ENCODE measurements at regions not wholly inside any gene's neighbourhood (a gene's known extent, or its start where the extent isn't known, plus 50 kb on each side); places are given as distances from the start of the nearest gene placed in this dataset.

GRCh38 chr3:150168698-150169097 is 198.0 kb upstream of the PFN2 start:
- Histone ChIP-seq H3K79me1 (ENCODE audit: low read depth, low read length) (no peaks in the 10 kb centered on the region), H2AFZ (ENCODE audit: low read length) (no peak overlapping the region), H3K18ac (ENCODE audit: extremely low read depth, low read length) (no peak overlapping the region), H3K14ac (ENCODE audit: insufficient read length) (no peak overlapping the region), H3K27ac (ENCODE audit: low read depth, low read length) (no peak overlapping the region), H3K9me3 (ENCODE audit: insufficient read depth in 2 of 2, low read depth in 1 of 2, low read length in 1 of 2) (no peaks in the 10 kb centered on the region), H4K20me1 (replicated peaks in 1 of 2; ENCODE audit: control insufficient read depth in 1 of 2, insufficient read depth in 2 of 2, low read length in 2 of 2) (no peaks in the 10 kb centered on the region), H3K4me1 (replicated peaks in 1 of 4; ENCODE audit: control insufficient read depth in 3 of 4, insufficient read depth in 4 of 4, low read length in 3 of 4) (peaks cover 0 to 4% (median 0%) of the 10 kb centered on the region in 4 experiments; a peak in 1 of 7 replicates), H2BK20ac (ENCODE audit: low read length) (no peak overlapping the region), H2BK12ac (ENCODE audit: low read depth, low read length) (no peak overlapping the region), H3K36me3 (ENCODE audit: control insufficient read depth in 2 of 4, insufficient read depth in 4 of 4, low read length in 3 of 4) (no peaks in the 10 kb centered on the region), H3K4me2 (ENCODE audit: insufficient read depth in 1 of 2, low read depth in 2 of 2, low read length in 2 of 2) (no peak overlapping the region), H3K56ac (replicated peaks; ENCODE audit: insufficient read length, low read depth, low read length) (no peak overlapping the region), H4K91ac (replicated peaks; ENCODE audit: insufficient read length, low read length) (no peak overlapping the region), H3K27me3 (replicated peaks in 1 of 4; ENCODE audit: control insufficient read depth in 3 of 4, extremely low read depth in 1 of 4, insufficient read depth in 3 of 4, low read length in 3 of 4) (no peaks in the 10 kb centered on the region), H3K9ac (replicated peaks in 1 of 4; ENCODE audit: extremely low read depth in 1 of 4, low read depth in 3 of 4, low read length in 3 of 4) (no peak overlapping the region), H3K23me2 (ENCODE audit: low read depth, low read length) (no peaks in the 10 kb centered on the region), H3K4me3 (ENCODE audit: extremely low read depth in 1 of 4, insufficient read depth in 2 of 4, low read depth in 3 of 4, low read length in 4 of 4) (no peak overlapping the region), H2BK15ac (ENCODE audit: low read length) (no peak overlapping the region), H4K5ac (ENCODE audit: insufficient read length, low read depth, low read length) (no peak overlapping the region), H2BK5ac (ENCODE audit: low read depth, low read length) (no peak overlapping the region), H3K23ac (ENCODE audit: insufficient read length) (no peak overlapping the region), H4K8ac (ENCODE audit: extremely low read depth, insufficient read depth, low read length) (no peak overlapping the region), H2AK5ac (ENCODE audit: low read depth, low read length) (no peak overlapping the region), H2BK120ac (replicated peaks; ENCODE audit: low read depth, low read length) (no peak overlapping the region), H3K4ac (replicated peaks; ENCODE audit: insufficient read length, low read depth, low read length) (no peak overlapping the region), H3K79me2 (ENCODE audit: control insufficient read depth in 1 of 2, insufficient read depth in 2 of 2, low read length in 2 of 2) (no peaks in the 10 kb centered on the region)
- POLR2A ChIA-PET (ENCODE audit: partially characterized antibody): interaction anchor here (0.7 kb wide), 1 partner anchor 48 kb away, joined by 3 read pairs; no protein-coding TSS in a partner anchor
- CTCF ChIA-PET (ENCODE audit: partially characterized antibody): interaction anchor here (0.6 to 1.8 kb wide), 6 partner anchors 9 to 232 kb away, joined by 3 to 7 read pairs (median 4); no protein-coding TSS in a partner anchor
- FAIRE-seq: no peak
- WGBS, 2 experiments (ENCODE audit: extremely low coverage in 1 of 2, insufficient coverage in 1 of 2, insufficient read length in 1 of 2, insufficient replicate concordance in 2 of 2, low coverage in 1 of 2, low lambda C conversion rate in 2 of 2, missing lambda C conversion rate in 1 of 2): 84% methylated on average over 2 of the region's 2 CpGs; no CpG with 5 or more reads in 1 of the 2 experiments
- no peak for DNase-seq (ENCODE audit: low read depth in 1 of 2, low spot score in 2 of 2)
- TF ChIP-seq TAF7 (optimal IDR thresholded peaks at IDR 0.05; ENCODE audit: borderline replicate concordance, low read depth, low read length) (no peak), ATF3 (IDR thresholded peaks at IDR 0.05; ENCODE audit: insufficient read depth, low read depth, low read length) (no peak), PHF8 (conservative IDR thresholded peaks at IDR 0.05; ENCODE audit: low read depth, low read length) (no peak), TBP (IDR thresholded peaks at IDR 0.05; ENCODE audit: low read depth, low read length) (no peak), TEAD4 (IDR thresholded peaks at IDR 0.05; ENCODE audit: low read depth, low read length) (no peak), GABPA (IDR thresholded peaks at IDR 0.05; ENCODE audit: borderline replicate concordance, insufficient read depth, low read length) (no peak), JUN (IDR thresholded peaks at IDR 0.05; ENCODE audit: low read depth, low read length) (no peak), SP1 (IDR thresholded peaks at IDR 0.05; ENCODE audit: low read depth, low read length) (no peak)
